ENCODE measurements at regions not wholly inside any gene's neighbourhood (a gene's known extent, or its start where the extent isn't known, plus 50 kb on each side); places are given as distances from the start of the nearest gene placed in this dataset.

DNA sequence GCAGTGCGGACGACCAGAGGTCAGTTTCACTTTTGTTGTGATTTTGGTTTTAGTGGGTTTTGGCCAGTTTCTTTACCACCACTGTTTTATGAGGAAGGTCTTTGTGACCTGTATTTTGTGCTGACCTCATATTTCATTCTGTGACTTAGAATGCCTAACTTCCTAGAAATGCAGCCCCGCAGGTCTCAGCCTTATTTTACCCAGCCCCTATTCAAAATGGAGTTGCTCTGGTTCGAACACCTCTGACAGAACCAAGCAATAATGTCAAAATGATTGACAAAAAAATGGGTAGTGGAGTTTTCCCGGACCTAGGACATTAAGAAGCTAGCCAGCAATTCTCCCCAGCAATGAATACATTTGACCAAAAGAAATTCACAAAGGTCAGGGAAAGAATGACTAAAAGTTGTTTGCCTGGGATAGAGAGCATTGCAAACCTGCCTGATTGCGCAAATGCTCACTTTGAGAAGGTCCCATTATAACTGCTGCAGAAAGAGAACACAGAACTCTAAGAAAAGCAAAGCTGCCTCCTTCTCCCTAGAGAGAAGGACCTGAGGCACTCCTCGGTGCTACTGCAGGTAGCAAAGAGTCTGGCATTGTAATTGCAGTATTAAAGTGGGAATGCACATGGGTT is 288.8 kb downstream of the ADGB start:
- DNase-seq: peak; percentile 3

DNA sequence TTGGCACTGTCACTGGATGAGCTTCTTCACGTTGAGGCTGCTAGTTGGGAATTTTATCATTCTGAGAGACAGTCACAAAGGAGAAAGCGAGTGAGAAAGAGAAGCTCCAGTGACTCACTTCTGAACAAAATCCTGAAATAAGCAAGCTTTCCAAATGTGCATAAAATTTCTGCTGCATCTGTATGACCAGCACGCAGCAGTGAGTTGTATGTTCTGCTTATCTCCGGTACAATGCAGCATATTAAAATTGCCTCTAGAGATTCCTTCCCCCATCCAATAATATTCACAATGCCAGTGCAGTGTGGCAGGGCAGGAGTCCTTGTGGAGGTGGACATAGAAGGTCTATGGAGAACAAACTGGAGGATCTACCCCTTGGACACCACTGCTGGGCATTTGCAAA is 290.5 kb downstream of the ADGB start:
- no peak for DNase-seq

DNA sequence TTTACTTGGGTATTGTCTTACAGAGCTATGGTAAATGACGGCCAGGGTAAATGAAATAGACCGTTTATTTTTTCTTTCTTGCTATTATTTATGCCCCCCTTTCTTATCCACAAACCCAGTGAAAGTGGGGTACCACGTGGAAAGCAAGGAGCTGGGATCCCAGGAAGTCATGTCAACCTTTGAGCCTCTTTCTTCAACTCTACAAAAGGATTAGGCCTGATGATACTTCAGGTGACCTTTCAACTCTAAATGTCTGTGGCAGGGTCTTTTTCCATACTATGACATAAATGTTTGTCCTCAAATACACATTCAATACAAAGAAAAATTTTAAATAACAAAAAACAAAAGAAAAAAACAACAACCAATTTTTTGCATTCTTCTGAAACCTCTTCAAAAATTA is 291.4 kb downstream of the ADGB start:
- DNase-seq: no peak

DNA sequence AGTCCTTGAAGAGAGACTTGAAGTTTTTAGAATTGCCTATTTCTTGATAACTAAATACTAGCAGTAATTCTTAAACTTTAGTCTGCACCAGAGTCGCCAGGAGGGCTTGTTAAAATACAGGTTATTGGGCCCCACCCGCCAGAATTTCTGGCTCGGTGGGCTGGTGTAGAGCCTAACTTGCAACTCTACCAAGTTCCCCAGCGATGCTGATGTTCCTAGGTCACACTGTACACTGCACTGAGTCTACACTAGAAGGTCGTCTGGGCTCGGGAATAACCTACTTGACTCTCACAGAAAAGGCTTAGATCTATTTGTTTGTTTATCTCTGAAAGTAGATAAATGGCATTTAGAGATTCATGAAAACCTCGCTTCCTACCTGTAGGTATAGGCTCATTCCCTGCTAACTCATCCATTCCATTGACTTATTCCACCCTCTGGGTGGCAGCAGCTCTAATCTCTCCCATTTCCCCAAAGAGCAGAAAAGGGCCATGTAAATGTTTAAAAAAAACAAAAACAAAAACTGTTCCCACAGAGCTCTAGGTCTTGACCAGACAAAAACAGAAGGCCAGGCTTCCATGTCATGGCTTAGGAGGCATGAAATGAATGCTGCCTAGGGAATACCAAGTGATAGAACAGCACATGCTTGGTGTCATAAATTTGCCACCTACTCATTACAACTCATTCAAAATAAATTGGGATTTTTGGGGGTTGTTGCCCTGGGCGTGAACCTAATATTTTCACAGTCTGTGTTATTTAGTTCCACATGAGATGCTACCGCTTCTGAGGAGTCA is 292.1 kb downstream of the ADGB start:
- DNase-seq: no peak

DNA sequence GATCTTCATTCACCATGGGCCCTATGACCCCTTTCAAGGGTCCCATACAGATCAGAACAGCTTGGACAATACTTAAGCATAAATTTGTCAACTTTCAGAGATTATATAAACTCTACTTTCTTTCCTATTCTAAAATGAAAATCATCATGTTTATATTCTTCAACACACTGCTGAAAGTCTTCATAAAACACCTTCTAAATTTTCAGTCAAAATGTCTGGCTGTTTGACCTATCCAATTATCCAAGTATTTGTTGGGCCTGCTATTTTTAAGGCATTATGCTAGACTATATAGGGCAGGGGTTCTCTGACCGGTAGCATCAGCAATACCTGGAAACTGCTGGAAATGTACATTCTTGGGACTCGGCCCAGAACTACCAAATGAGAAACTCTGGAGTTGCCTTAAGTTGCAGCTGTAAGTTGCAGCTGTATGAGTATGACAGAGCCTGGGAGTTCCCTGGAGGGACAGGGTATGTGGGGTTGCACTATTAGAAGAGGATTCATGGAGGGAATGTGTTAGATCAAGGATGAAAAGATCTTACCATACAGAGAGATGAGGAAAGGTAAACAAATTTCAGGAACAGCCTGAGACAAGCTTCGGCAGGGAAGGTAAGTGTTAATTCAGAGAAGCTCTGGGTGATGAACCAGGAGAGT is 293.0 kb downstream of the ADGB start:
- DNase-seq: no peak

DNA sequence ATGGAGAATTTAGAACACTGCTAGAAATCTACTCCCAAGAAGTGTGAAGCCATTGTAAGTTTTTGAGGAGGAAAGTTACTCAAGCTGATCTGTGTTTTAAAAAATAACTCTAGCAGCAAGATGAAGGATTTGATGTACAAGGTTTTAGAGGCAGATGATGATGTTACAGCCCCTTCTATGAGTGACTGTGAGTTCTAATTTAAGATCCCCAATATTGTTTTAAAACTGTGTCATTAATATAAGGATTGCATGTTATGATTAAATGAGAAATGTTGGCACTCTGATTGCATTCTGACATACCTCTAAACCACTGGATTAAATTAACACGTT is 293.5 kb downstream of the ADGB start:
- no peak for DNase-seq

DNA sequence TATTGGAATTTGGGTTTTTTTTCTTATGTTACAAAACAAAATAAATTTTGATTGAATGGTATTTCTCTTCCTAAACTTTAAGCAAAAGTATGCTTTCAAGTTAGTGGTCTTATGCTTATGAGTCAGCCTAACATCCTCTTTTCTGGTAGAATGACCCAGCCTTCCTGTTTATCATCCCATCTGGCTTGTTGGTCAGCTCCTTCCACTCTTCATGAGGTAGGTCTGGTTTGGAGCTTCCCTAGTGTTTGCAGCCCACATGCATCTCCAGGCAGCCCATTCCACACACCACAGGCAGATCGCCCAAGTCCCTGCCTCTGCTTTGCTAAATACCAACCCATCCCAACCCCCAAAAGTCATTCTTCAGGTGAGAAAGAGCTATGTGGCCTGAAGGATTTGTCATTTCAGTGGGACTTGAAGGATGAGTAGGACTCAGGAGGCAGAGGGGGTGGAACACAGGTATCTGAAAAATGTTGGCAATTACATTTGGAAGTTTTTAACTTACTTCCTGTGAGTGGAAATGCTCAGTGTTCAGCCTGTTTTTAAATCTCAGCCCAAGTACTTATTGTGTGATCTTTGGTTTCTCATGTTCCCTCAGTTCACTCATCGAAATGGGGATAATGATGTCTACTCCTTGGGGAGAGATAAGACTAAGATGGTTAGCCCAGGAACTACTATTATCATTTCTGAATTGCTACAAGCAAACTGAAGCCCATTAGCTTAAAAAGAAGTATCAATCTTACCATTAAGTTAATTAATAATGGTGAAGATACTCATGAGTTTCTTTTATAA is 294.0 kb downstream of the ADGB start:
- peak; percentile 63 for DNase-seq

DNA sequence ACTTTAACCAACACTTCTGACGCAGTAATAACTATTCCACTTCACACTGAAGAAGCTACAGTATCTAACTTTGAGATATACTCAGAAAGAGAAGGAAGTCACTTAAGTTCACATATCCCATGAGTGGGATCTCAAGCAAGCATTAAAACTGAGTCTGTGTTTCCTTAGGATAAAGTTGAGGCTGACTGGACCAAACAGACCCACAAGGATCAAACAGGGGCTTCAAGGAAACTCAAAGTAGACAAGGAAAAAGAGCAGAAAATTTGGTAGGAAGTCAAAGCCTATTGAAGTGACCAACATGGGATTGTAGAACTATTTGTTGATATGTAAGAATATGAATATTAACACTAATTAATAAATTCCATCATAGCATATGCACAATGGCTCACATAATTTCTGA is 294.9 kb downstream of the ADGB start:
- no peak for DNase-seq

DNA sequence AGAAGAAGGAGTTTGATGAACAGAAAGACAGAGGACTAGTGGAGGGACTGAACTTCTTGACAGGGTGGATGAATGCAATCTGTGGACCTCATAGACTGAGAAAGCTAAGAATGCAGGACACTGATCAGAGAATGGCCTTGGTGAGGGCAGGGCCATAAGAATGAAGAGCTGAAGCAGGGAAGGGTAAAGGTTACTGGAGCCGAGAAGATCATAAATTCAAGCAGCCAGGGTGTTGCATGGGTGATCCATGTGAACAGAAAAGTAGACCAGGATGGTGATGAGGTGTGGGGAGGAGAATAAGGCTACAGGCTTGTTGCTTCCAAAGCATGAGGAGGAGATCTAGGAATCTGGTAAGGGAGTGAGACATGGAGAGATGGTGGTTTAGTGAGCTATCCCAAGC is 295.9 kb downstream of the ADGB start:
- no peak for DNase-seq

DNA sequence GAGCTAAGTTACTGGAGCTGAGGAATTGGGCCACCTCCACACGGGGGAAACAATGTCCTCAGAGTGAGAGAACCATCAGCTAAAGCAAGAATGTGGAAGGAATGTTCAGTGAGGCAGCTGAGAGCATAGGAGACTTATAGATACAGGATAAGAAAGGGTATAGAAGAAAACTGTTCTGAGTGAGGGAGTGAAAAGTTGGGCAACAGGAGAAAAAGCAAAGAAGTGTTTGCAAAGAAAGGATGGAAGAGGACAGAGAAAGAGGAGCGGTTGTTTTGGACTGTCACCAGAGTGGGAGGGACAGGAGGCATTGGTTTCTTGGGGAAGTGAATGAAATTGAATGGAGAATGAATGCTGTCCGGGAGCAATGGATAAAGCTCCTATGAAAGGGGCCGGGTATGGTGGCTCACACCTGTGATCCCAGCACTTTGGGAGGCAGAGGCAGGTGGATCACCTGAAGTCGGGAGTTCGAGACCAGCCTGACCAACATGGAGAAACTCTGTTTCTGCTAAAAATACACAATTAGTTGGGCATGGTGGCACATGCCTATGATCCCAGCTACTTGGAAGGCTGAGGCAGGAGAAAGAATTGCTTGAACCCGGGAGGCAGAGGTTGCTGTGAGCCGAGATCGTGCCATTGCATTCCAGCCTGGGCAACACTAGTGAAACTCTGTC is 296.5 kb downstream of the ADGB start:
- no peak for DNase-seq

DNA sequence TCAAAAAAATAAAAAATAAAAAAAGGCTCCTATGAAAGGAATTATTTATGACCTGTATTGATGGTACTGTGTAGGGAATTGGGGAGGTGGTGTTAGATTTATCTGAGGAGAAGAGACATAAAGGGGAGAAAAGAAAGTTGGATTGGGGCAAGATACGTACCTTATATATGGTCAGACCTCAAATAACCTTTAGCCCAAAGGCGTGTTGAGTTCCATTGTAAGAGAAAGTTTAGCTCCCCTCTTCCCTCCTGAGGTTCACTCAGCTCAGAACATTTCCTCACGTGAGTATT is 296.9 kb downstream of the ADGB start:
- no peak for DNase-seq

DNA sequence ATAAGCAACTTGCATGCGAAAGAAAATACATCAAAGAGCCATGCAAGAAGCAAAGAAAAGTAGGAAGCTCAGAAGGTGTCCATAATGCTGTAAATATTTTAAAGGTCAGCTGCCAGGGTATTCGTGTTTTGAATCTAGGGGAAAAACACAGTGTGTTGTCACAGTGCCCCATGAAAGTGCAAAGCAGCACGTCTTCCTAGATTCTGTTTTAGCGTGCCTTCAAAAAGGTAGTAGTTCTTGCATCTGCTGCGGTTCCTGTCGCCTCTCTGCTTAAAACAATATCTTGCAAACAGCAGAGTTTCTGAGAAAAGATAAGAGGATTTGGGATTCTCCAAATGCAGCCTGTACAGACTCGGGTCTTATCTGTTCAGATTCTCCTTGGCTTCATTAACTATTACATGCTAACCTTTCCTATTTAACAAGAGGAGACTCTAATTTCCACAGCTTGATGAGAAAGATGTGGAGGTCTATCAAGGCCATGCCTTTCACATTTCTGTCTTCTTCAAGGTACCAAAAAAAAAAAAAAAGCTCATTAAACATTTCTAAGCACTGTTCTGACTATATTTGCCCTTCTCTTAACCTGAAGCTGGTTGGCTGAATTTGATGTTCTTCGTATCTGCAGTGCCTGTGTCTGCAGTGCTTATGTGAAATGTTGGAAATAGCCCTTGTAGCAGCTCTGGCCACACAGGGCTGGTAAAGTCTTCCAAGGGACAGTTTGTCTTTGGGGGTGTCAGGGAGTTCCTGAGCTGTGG is 297.5 kb downstream of the ADGB start:
- no peak for DNase-seq

DNA sequence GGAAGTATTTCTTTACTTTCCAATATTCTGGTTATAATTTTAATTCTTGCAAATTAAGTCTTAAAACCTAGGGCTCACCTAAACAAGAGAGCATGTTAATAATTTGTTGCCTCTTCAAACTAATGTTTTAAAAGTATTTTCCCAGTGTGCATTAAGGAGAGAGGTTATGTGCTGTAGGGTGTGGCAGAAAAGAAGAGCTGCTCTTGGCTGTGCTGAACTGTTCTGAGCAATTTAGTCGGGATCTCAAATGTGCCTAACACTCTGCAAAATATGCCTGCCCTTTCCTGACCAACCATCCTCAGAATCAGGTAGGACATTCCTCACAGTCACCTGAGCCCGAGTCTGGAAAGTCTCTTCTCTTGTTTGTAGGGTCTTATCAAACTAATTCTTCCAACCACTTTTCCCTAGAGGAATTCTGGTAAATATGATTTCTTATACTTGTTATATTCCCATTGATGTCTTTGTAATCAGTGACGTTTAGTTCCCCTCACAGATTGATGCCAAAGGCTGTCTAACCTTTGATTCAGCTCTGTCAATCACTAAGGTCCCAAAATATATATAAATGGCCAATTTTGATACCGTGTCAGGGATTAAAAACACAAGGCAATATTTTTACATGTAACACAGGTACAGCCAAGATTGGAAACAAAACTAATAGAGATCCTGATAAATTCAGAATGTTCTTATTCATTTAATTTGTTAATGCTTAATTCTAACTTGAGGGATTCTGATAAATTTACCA is 298.4 kb downstream of the ADGB start:
- DNase-seq: no peak

DNA sequence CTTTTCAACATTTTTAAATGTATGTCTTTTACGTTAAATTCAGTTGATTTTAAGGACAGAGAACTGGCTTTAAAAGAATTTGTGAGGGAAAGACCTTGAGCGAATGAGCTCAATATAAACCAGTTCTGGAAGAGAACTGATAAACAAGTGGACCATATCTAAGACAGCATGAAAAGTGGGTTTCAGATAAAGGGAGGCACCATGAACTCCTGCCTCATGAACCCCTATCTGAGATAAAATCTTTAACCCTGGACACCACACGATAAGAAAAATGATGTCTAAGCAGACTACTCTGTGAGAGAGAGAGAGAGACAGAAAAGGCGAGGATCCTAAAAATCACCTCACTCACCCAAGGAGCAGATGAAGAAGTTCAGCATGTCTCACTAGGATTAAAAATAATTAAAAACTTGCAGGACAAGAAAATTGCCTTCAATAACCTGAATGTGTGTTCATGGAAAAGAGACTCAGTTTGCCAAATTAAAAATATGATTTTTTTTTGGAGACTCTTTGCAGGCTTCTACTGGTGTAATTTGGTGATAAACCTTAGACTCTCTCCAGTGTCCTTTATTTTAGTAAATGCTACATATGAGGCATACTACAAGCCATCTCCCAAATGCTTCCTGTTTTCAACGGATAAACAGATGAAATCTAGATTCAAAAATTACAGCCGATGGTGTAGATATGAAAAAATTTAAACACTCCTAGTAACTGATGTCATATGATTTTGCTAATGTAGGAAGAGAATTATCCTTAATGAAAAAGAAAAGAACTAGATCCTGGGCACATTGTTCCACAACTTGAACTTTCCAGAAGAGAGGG is 299.5 kb downstream of the ADGB start:
- DNase-seq: no peak

DNA sequence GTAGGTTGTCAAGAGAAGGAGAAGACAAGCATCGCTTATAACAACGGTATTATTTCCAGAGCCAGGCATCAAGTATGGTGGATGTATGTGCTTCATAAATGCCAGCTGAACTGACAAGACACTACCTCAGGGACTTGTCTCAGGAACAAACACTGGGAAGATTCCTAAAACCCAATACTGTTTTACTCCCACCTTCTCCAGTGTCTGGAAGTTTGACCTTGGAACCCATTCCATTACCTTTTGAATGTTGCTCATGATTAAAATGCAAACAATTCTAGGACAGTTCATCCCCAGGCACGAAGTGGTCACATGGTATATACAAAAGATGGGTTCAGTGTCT is 300.1 kb downstream of the ADGB start:
- DNase-seq: no peak

DNA sequence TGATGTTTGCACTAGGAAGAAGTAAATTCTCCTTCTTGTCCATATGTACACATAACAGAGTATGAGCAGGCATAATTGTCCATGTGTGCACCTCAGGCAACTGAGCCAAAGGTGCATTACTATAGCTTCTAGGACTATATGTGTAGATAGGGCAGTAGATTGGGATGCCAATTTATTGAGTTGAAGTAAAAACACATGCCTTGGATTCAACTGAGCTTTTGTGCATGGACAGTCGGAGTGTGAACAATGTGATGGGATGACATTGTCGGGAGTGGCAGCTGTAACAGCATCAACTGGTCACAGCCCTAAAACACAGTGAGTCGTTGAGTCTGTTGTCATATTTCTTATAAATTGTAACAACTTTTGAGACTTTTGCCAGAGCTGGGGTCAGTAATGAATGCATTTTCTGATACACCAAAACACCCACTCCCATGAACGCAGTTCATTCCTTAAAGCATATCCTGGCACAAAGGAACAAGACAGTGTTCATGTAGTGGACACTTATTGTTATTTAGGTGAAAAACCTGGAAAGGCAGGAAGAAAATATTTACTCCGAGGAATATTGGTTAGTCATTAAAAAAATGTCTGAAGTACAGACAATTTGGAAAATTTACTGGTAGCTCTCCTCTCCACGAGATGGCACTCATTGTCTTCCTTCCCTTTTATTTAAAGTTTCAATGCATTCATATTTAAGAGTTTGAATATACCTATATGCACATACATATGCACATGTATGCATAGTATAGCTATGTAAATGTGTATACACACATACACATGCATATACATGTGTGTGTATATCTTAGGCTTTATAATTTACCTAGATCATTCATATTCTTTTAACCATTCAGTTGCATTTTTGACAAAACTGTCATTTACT is 302.0 kb upstream of the STXBP5 start:
- peak; percentile 9 for DNase-seq

DNA sequence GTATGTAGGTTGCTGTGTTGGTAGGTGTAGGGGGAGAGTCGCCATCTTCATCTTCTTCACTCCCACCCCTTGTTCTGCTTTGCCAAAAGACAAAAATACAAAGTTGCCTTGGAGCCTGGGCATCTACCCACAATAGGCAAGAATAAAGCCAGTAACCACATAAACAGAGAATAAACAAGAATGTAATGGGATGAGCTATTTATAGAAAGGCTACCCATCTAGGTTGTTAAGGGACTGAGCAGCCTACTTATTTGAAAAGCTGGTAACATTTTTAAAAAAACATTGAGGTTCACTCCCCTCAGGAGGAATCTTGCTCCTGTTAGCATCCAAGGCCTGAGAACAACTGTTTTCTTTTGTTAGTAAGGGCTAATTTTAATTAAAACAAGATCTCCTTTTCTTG is 301.4 kb upstream of the STXBP5 start:
- no peak for DNase-seq

DNA sequence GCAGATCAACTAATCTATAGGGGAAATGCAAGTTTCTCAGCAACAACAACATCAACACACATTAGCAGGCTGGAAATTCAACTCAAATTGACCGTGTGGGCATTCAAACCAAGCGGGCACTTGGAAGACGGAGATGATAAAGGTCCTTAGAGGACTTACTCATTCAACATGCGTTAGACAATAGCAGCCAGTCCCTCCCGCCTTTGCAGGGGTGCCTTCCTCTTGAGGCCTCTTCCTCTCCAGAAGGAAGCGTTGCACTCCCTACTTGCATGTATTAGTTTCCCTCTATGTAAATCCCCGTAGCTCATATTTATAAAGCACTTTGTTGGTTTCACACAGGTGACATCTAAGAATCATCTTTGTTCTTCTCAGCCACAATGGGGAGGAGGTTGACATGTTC is 300.8 kb upstream of the STXBP5 start:
- DNase-seq: no peak

DNA sequence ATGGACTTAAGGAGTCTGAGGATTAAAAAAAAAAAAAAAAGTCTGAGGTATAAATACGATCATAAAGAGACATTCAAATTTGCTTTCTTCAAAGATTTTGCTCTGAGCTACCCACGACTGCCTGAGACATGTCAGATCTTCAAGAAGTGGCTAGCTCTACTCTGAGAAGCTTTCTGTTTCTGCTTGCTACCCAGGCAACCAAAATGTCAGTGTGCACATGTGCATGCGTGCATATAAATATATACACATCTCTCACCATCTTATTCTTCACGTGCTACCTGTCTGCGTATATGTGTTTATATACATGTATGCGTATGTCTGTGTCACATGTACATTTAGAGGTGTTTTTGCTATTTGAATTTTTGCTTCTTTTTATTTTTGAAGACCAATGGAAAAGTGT is 299.6 kb upstream of the STXBP5 start:
- no peak for DNase-seq

DNA sequence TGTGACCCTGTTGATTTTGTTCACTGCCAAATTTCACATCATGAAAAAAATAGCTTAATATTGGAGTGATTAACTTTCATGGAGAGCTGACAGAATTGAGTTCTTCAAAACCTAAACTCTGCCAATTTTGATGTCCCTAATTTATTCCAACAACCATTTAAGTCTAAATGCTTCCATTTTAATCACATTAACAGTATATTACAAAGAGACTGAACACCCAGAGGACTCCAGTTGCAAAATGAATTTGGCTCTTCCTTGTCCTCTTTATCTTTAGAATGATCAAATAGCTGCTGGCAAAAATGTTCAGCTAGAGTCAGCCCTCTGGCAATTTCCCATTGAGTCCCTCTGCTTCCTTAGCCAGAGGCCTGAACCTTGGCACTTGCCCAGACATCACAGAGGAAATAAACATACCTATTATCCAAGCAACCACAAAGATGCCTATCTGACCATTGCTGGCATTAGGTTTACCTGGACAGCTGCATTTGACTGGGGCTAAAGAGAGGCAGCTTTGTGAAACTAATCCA is 299.0 kb upstream of the STXBP5 start:
- peak; percentile 53 for DNase-seq

Measured in NCI-H226 (cell line).